HG02885 (cell line): ENCODE measurements at regions not wholly inside any gene's neighbourhood (a gene's known extent, or its start where the extent isn't known, plus 50 kb on each side); places are given as distances from the start of the nearest gene placed in this dataset.

Experiments
- ATAC-seq: cut with Tn5 transposase; IDR thresholded peaks from one replicate; pipeline ENCODE4 v1.9.1; 2021; ENCODE audit warnings: mild to moderate bottlenecking; ENCODE audit not compliant: unreplicated experiment, poor library complexity

DNA sequence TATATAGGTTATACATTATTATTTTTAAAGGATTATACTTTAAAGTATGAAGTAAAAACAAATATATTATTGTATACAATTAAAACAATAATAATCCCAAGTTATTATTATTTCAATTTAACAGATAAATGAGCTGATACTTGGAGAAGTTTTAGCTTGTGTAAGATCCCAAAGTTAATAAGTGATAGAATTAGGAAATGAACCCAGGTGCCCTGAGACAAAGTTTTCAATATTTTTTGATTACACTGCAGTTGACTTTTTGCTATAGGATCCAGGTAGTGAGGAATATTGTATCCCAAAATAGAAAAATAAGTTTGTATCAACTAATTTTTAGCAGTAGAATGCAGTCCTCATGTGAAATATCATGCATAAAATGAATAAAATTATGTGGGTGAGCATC, 543.2 kb upstream of the ZNF608 start:
- ATAC-seq, result no peak

- ATAC-seq, result no peak
These were observed 544.5 kb upstream of the ZNF608 start for GRCh38 chr5:125290935-125291334.

DNA sequence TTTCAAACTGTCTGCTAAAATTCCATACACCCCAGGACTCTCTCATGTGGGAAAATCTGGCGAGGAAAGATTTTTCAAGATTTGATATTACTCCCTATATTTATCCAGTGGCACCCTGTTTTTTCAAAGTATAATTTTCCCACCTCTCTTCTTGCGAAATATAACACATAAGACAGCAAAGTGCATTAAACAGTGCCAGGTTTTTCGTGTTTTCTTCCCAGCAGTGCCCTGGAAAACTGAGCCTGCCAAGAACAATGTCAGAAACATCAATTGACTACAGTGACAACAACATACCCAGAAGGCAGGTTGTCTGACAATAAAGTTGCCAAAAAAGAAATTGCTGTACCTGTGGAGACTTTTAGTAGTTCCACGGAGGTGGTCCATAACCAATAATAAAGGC, 545.0 kb upstream of the ZNF608 start:
- no peak for ATAC-seq

- ATAC-seq, result no peak
These were observed 546.8 kb upstream of the ZNF608 start for GRCh38 chr5:125293223-125293622.

DNA sequence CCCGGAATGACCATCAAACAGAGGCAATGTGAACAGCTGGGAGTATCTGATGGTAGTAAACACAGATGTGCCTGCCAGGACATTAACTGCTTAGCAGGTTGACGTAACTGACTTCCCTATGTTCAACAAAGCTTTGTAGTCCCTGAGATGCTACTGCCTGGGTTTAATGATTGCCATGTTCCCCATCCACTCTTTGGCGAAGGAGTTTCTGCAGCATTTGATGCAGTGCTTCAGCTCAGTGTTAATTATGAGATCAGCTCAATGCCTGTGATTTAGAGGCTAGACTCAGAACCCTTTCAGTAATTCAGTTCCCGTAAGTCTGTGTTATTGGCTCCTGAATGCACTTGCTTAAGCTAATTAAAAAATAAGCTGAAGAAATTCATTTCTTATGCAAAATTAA, 547.3 kb upstream of the ZNF608 start:
- no peak for ATAC-seq

DNA sequence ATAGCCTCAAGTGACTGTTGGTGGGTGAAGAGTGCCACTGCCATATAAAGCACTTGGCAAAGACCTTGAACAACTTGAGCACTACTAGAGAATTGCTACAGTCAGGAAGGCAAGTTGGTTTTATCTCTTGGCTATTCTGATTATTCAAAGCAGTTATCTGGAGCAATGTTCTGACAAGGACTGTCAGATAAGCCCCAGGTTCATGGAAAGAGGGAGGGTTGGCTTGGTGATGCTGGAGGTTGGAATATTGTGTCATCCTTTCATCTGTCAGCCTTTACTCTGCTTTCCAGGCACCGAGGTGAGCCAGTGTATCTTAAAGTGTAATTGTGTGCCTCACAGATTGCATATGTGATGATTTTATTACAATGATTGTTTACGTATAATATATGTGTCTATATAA, 548.4 kb upstream of the ZNF608 start:
- no peak for ATAC-seq

GRCh38 chr5:125295405-125295872, 549.0 kb upstream of the ZNF608 start:
- ATAC-seq, result no peak

DNA sequence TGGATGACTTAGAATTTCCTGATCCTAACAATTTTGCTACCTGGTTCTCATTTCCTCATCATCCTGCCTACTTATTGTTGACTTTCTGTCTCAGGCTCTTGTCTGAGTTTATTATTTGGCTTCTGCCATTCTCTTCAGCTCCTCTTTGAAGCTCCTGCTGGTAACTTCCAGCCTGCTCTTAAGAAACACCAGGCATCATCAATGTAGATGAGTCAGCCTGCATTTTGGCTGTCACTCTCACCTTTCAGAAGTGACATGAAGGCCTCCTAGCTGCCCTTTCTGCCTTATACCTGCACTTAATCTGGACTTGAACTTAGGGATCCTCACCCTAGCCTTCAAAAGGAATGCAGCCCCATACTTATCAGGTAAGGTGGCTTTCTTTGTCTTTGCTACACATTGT, 551.8 kb upstream of the ZNF608 start:
- no peak for ATAC-seq

DNA sequence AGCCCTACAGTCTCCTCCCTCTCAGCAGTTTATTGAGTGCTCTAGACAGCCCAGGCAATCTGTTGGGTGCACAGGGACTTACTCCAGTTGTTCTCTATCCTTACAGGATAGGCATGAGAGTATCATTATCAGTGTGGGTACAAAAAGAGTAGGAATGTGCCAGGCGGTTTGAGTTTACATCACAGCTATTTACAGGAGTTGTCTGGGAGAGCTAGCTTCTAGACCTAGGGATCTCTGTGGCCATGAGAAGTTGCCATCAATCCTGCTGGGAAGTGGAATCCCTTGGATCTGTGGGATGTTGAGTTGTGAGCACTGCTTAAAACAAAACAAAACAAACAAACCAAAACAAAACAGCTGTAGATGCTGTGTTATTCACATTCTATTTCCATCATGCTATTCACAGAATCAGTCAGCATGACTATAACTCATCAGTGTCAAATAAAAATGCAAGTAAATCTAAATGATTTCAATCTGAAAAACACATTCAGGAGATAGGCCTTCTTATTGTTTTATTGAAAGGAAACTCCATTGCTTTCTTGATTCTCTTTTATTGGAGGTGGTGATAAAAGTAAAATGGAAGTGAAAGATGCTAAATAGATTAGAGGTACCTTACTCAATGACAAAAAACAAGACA, 552.4 kb upstream of the ZNF608 start:
- ATAC-seq, result no peak

- no peak for ATAC-seq
These were observed 555.3 kb upstream of the ZNF608 start for GRCh38 chr5:125301711-125302110.

DNA sequence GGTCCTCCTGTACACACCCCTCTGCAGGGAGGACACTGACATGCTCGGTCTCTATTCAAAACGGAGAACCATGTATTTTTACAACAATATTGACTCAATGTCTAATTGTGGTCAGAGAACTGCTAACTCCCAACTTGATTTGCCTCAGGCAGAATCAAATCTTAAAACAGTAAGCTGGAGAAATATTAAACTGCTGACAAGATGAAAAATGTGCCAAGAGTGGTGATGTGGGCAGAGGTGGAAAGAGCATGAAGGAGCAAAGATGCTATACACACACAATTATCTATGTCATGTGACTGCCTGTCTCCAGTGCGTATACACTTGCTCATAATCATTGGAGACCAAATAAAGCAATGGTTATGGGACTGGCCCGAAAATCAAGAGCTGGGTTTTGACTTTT, 556.1 kb upstream of the ZNF608 start:
- no peak for ATAC-seq

DNA sequence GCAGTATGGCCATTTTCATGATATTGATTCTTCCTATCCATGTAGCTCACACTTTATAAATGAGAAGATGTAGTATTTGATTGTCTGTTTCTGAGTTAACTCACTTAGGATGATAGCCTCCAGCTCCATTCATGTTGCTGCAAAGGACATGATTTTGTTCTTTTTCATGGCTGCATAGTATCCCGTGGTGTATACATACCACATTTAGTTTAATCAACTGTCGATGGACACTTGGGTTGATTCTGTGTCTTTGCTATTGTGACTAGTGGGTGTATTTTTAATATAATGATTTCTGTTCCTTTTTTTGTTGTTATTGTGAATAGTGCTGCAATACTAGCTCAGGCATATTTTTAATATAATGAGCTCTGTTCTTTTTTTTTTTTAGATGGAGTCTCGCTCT, 560.3 kb upstream of the ZNF608 start:
- no peak for ATAC-seq

GRCh38 chr5:125310749-125311148, 564.3 kb upstream of the ZNF608 start:
- ATAC-seq, result no peak

GRCh38 chr5:125311743-125312142, 565.3 kb upstream of the ZNF608 start:
- no peak for ATAC-seq

DNA sequence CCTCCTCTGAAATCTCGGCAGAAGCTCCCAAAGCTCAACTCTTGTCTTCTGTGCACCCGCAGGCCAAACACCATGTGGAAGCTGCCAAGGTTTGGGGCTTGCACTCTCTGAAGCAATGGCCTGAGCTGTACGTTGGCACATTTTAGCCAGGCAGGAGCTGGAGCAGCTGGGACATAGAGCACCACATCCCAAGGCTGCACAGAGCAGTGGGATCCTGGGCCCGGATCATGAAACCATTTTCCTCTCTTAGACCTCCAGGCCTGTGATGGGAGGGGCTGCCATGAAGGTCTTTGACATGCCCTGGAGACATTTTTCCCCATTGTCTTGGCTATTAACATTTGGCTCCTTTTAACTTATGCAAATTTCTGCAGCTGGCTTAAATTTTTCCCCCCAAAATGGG, 567.1 kb upstream of the ZNF608 start:
- ATAC-seq, result no peak

GRCh38 chr5:125315306-125315705, 568.9 kb upstream of the ZNF608 start:
- no peak for ATAC-seq

DNA sequence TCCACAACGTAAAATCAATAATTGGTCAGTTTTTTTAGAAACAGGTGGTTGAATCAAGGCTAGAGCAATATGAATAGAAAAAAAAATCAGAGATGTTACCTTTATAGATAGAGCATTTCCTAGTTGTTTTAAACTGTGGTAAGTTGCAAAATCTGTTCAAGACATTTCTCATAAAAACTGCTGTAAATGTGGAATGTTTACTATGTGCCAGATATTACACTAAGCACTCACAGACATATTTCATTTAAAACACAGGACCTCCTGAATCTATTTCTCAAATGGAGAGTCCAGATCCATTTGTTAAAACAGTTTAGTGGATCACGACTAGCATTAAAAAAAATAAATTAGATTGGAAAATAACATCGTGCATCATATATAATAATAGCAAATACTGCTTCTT, 570.0 kb upstream of the ZNF608 start:
- ATAC-seq, result no peak

DNA sequence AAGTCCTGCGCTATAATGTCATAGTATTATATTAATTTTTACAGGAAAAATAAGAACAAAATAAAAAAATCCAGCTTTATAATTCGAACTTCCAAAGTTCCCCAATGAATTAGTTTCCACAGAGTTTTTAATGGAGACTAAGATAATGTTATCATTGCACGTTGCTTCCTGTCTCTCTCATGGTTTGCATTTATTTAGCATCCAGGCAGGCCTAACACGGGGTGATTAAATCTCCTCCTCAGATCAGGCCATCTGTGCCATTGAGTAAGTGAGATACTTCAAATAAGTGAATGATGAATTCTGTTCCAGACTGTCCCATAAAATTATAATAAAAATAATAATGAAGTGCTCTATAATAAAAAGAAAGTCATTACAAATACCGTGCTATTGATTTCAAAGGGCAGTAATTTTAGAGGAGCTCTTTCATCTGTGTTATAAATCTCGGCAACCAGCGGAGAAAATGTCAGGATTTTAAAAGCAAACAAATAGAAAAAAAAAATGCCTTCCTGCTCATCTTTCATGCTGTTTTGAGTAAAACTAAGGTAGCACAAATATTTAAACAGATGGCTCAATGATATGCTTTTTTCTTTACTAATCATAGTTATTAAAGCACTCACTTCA, 570.6 kb upstream of the ZNF608 start:
- no peak for ATAC-seq

- no peak for ATAC-seq
These were observed 571.1 kb upstream of the ZNF608 start for GRCh38 chr5:125317536-125317995.

- no peak for ATAC-seq
These were observed 575.2 kb upstream of the ZNF608 start for GRCh38 chr5:125321654-125322053.

- ATAC-seq, result no peak
These were observed 577.2 kb upstream of the ZNF608 start for GRCh38 chr5:125323613-125324012.

- no peak for ATAC-seq
These were observed 579.2 kb upstream of the ZNF608 start for GRCh38 chr5:125325488-125326149.
